Myocyte (in vitro differentiated cells): ENCODE measurements at regions not wholly inside any gene's neighbourhood (a gene's known extent, or its start where the extent isn't known, plus 50 kb on each side); places are given as distances from the start of the nearest gene placed in this dataset.

Source experiments
- DNase-seq: peaks from one replicate; pipeline ENCODE4 v3.0.0-alpha.2; 2012; ENCODE audit warnings: low read depth

GRCh38 chr4:17182888-17183287 lies 284.4 kb upstream of the LDB2 start:
- no peak for DNase-seq

GRCh38 chr4:17174751-17175150 lies 276.3 kb upstream of the LDB2 start:
- no peak for DNase-seq

- no peak for DNase-seq
These were observed 274.9 kb upstream of the LDB2 start for GRCh38 chr4:17173300-17173699.

GRCh38 chr4:17170131-17170530 lies 271.7 kb upstream of the LDB2 start:
- no peak for DNase-seq

- DNase-seq: no peak
These were observed 271.3 kb upstream of the LDB2 start for GRCh38 chr4:17169699-17170098.

- DNase-seq: peak; percentile 0
These were observed 270.1 kb upstream of the LDB2 start for GRCh38 chr4:17168571-17168970.

GRCh38 chr4:17166954-17167353 lies 268.5 kb upstream of the LDB2 start:
- no peak for DNase-seq

GRCh38 chr4:17165286-17165685 lies 266.8 kb upstream of the LDB2 start:
- DNase-seq: no peak

- DNase-seq: no peak
These were observed 266.2 kb upstream of the LDB2 start for GRCh38 chr4:17164666-17165065.

GRCh38 chr4:17163156-17163771 lies 264.8 kb upstream of the LDB2 start:
- no peak for DNase-seq

GRCh38 chr4:17157304-17157703 lies 258.9 kb upstream of the LDB2 start:
- DNase-seq: no peak

GRCh38 chr4:17155486-17155885 lies 257.0 kb upstream of the LDB2 start:
- no peak for DNase-seq

- DNase-seq: no peak
These were observed 255.1 kb upstream of the LDB2 start for GRCh38 chr4:17153572-17153971.

GRCh38 chr4:17152941-17153540 lies 254.6 kb upstream of the LDB2 start:
- DNase-seq: no peak

- DNase-seq: no peak
These were observed 243.8 kb upstream of the LDB2 start for GRCh38 chr4:17142232-17142711.

- DNase-seq: no peak
These were observed 240.4 kb upstream of the LDB2 start for GRCh38 chr4:17138847-17139246.

- DNase-seq: no peak
These were observed 236.1 kb upstream of the LDB2 start for GRCh38 chr4:17134565-17134964.

GRCh38 chr4:17134100-17134499 lies 235.7 kb upstream of the LDB2 start:
- DNase-seq: no peak

GRCh38 chr4:17132226-17132625 lies 233.8 kb upstream of the LDB2 start:
- DNase-seq: no peak

GRCh38 chr4:17128268-17128667 lies 229.8 kb upstream of the LDB2 start:
- DNase-seq: no peak

GRCh38 chr4:17126321-17126966 lies 228.0 kb upstream of the LDB2 start:
- DNase-seq: no peak

- DNase-seq: no peak
These were observed 226.3 kb upstream of the LDB2 start for GRCh38 chr4:17124767-17125166.

GRCh38 chr4:17120761-17121160 lies 222.3 kb upstream of the LDB2 start:
- DNase-seq: no peak
